ENCODE measurements at regions not wholly inside any gene's neighbourhood (a gene's known extent, or its start where the extent isn't known, plus 50 kb on each side); places are given as distances from the start of the nearest gene placed in this dataset.

- no peak for TF ChIP-seq POLR2AphosphoS5 (IDR thresholded peaks at IDR 0.05; ENCODE audit: low read depth, low read length)
- no peak for TF ChIP-seq TCF7L2 (IDR thresholded peaks at IDR 0.05; ENCODE audit: low read depth, low read length)
- TF ChIP-seq REST (IDR thresholded peaks at IDR 0.05; ENCODE audit: insufficient read depth in 1 of 2, low read depth in 2 of 2, low read length in 1 of 2), result no peak
- TF ChIP-seq SIN3A (IDR thresholded peaks at IDR 0.05; ENCODE audit: borderline replicate concordance, insufficient read depth, low read depth, low read length), result no peak
- TF ChIP-seq CTCF (IDR thresholded peaks at IDR 0.05), result no peak
- Histone ChIP-seq H3K9me3 (ENCODE audit: control insufficient read depth, insufficient read depth, low read depth, low read length) (peaks cover 7% of the 10 kb centered on the region; the same call in 1 of the 2 replicates), H3K27me3 (ENCODE audit: control insufficient read depth, insufficient read depth, low read length) (no peaks in the 10 kb centered on the region), H3K4me1 (ENCODE audit: control insufficient read depth, insufficient read depth, low read length) (no peaks in the 10 kb centered on the region), H3K27ac (ENCODE audit: low read length) (no peak overlapping the region), H3K4me3 (ENCODE audit: low read depth in 2 of 2, low read length in 2 of 2) (no peak overlapping the region), H3K36me3 (ENCODE audit: control insufficient read depth, insufficient read depth, low read length) (no peaks in the 10 kb centered on the region)
- ChIA-PET CTCF (no interaction called here), POLR2A (no interaction called here)
- intact Hi-C loops (cut with micrococcal nuclease; ENCODE audit: unreplicated experiment) (no loop called here), in situ Hi-C loops (cut with HindIII; ENCODE audit: low pct_unique_long_range_greater_than_20kb, low sequenced_read_pairs) (no loop called here)
- ATAC-seq (no peak), DNase-seq (ENCODE audit: low read depth, low spot score) (no peak)
- no TSS peak for BruUV-seq (replicated peaks)
Measured at GRCh38 chr5:86896916-86897315, 279.2 kb downstream of the COX7C start.

GRCh38 chr5:86909418-86910295, 291.9 kb downstream of the COX7C start:
- no TSS peak for BruUV-seq (replicated peaks)

More at GRCh38 chr5:86909418-86910295, 291.9 kb downstream of the COX7C start:
- ChIA-PET POLR2A (no interaction called here), CTCF (no interaction called here)
- intact Hi-C loops (cut with micrococcal nuclease; ENCODE audit: unreplicated experiment) (no loop called here), in situ Hi-C loops (cut with HindIII; ENCODE audit: low pct_unique_long_range_greater_than_20kb, low sequenced_read_pairs) (no loop called here)
- Histone ChIP-seq H3K4me1 (ENCODE audit: control insufficient read depth, insufficient read depth, low read length) (no peaks in the 10 kb centered on the region; the same call in 1 of the 2 replicates), H3K4me3 (ENCODE audit: low read depth in 2 of 2, low read length in 2 of 2) (no peak overlapping the region), H3K36me3 (ENCODE audit: control insufficient read depth, insufficient read depth, low read length) (no peaks in the 10 kb centered on the region), H3K27ac (ENCODE audit: low read length) (peak overlapping the region; percentile 82), H3K9me3 (ENCODE audit: control insufficient read depth, insufficient read depth, low read depth, low read length) (peaks cover 4% of the 10 kb centered on the region; the same call in 1 of the 2 replicates), H3K27me3 (ENCODE audit: control insufficient read depth, insufficient read depth, low read length) (no peaks in the 10 kb centered on the region)
- TF ChIP-seq CTCF (IDR thresholded peaks at IDR 0.05) (no peak), POLR2AphosphoS5 (IDR thresholded peaks at IDR 0.05; ENCODE audit: low read depth, low read length) (peak; percentile 44; the same call in 1 of the 2 replicates), SIN3A (IDR thresholded peaks at IDR 0.05; ENCODE audit: borderline replicate concordance, insufficient read depth, low read depth, low read length) (no peak), TCF7L2 (IDR thresholded peaks at IDR 0.05; ENCODE audit: low read depth, low read length) (peak; percentile 76)
- ATAC-seq (peak; percentile 93), DNase-seq (ENCODE audit: low read depth, low spot score) (peak; percentile 47)
